GM21576 (cell line): ENCODE measurements at regions not wholly inside any gene's neighbourhood (a gene's known extent, or its start where the extent isn't known, plus 50 kb on each side); places are given as distances from the start of the nearest gene placed in this dataset.
"Not testable (repeated sequence)": the region's sequence is repeated elsewhere in the genome, so short reads cannot be mapped to it uniquely, and the experiment has no call there.

Experiments
- ATAC-seq: cut with Tn5 transposase; IDR thresholded peaks from one replicate; pipeline ENCODE4 v1.9.1; 2021; ENCODE audit warnings: mild to moderate bottlenecking, moderate library complexity; ENCODE audit not compliant: unreplicated experiment

- ATAC-seq = no peak
Observed at GRCh38 chr7:10521306-10521705, 452.4 kb upstream of the PHF14 start.

- ATAC-seq = not testable (repeated sequence)
Observed at GRCh38 chr7:10533429-10533828, 440.2 kb upstream of the PHF14 start.

GRCh38 chr7:10536561-10536960, 437.1 kb upstream of the PHF14 start:
- no peak for ATAC-seq

GRCh38 chr7:10537764-10538163, 435.9 kb upstream of the PHF14 start:
- no peak for ATAC-seq

GRCh38 chr7:10557375-10557774, 416.3 kb upstream of the PHF14 start:
- ATAC-seq = no peak

- ATAC-seq = no peak
Observed at GRCh38 chr7:10560497-10560896, 413.2 kb upstream of the PHF14 start.

GRCh38 chr7:10568891-10569290, 404.8 kb upstream of the PHF14 start:
- no peak for ATAC-seq

GRCh38 chr7:10571759-10572158, 401.9 kb upstream of the PHF14 start:
- ATAC-seq = no peak

- ATAC-seq = no peak
Observed at GRCh38 chr7:10577866-10578374, 395.8 kb upstream of the PHF14 start.

GRCh38 chr7:10579561-10579960, 394.1 kb upstream of the PHF14 start:
- no peak for ATAC-seq

GRCh38 chr7:10584886-10585285, 388.8 kb upstream of the PHF14 start:
- ATAC-seq = no peak

- ATAC-seq = no peak
Observed at GRCh38 chr7:10588084-10588483, 385.6 kb upstream of the PHF14 start.

- no peak for ATAC-seq
Observed at GRCh38 chr7:10592604-10593003, 381.1 kb upstream of the PHF14 start.

GRCh38 chr7:10593080-10593479, 380.6 kb upstream of the PHF14 start:
- no peak for ATAC-seq

- ATAC-seq = no peak
Observed at GRCh38 chr7:10596827-10597226, 376.8 kb upstream of the PHF14 start.

- no peak for ATAC-seq
Observed at GRCh38 chr7:10604128-10604527, 369.5 kb upstream of the PHF14 start.

GRCh38 chr7:10612950-10613349, 360.7 kb upstream of the PHF14 start:
- ATAC-seq = no peak

GRCh38 chr7:10618953-10619352, 354.7 kb upstream of the PHF14 start:
- no peak for ATAC-seq

GRCh38 chr7:10632712-10633111, 341.0 kb upstream of the PHF14 start:
- ATAC-seq = no peak

GRCh38 chr7:10634239-10634638, 339.4 kb upstream of the PHF14 start:
- no peak for ATAC-seq

- no peak for ATAC-seq
Observed at GRCh38 chr7:10637991-10638390, 335.7 kb upstream of the PHF14 start.

GRCh38 chr7:10643545-10643944, 330.1 kb upstream of the PHF14 start:
- ATAC-seq = no peak

GRCh38 chr7:10644849-10645248, 328.8 kb upstream of the PHF14 start:
- no peak for ATAC-seq

- ATAC-seq = no peak
Observed at GRCh38 chr7:10646194-10646593, 327.5 kb upstream of the PHF14 start.
